ENCODE measurements at regions not wholly inside any gene's neighbourhood (a gene's known extent, or its start where the extent isn't known, plus 50 kb on each side); places are given as distances from the start of the nearest gene placed in this dataset.

GRCh38 chr13:109973279-109973678 lies 186.9 kb upstream of the IRS2 start:
- Histone ChIP-seq H3K4me3 (no peak overlapping the region), H3K79me2 (ENCODE audit: control insufficient read depth, insufficient read depth, low read length) (no peaks in the 10 kb centered on the region), H3K36me3 (ENCODE audit: control insufficient read depth, insufficient read depth, low read length) (no peaks in the 10 kb centered on the region), H3K4me2 (ENCODE audit: insufficient read depth, low read length) (no peak overlapping the region), H3K9me1 (ENCODE audit: control insufficient read depth, insufficient read depth, low read length) (no peaks in the 10 kb centered on the region), H3K9me3 (replicated peaks; ENCODE audit: control insufficient read depth, insufficient read depth, low read depth, low read length) (no peaks in the 10 kb centered on the region), H3K4me1 (replicated peaks in 1 of 2; ENCODE audit: control insufficient read depth in 2 of 2, insufficient read depth in 2 of 2, low read length in 2 of 2) (no peaks in the 10 kb centered on the region), H3K9ac (ENCODE audit: insufficient read depth in 1 of 2, low read depth in 2 of 2, low read length in 2 of 2) (no peak overlapping the region), H4K20me1 (replicated peaks; ENCODE audit: control insufficient read depth, insufficient read depth, low read length) (no peaks in the 10 kb centered on the region), H3K27me3 (ENCODE audit: control insufficient read depth in 2 of 2, insufficient read depth in 2 of 2, low read length in 2 of 2) (peaks cover 0 to 23% of the 10 kb centered on the region in 2 experiments; a peak in 2 of 5 replicates), H3K27ac (ENCODE audit: extremely low read depth, low read depth, low read length) (no peak overlapping the region), H2AFZ (ENCODE audit: low read depth, low read length) (no peak overlapping the region)
- FAIRE-seq: no peak
- in situ Hi-C loops (cut with MboI) (no loop called here), intact Hi-C loops (cut with micrococcal nuclease) (no loop called here)
- POLR2A ChIA-PET: no interaction called here
- 0% methylated on average over 9 of the region's 10 CpGs for WGBS (ENCODE audit: insufficient coverage, low coverage, missing lambda C conversion rate)
- BruUV-seq (replicated peaks): no TSS peak
- no peak for DNase-seq (ENCODE audit: extremely low read depth in 1 of 4, low spot score in 3 of 4)
- no peak for ATAC-seq
- CTCF ChIA-PET (ENCODE audit: low intra/inter-chr PET ratio): no interaction called here
- TF ChIP-seq TEAD4 (IDR thresholded peaks at IDR 0.05; ENCODE audit: low read length) (no peak), TEAD4 (CRISPR knock-in tag; IDR thresholded peaks at IDR 0.05; ENCODE audit: borderline replicate concordance) (no peak), TCFL5 (CRISPR knock-in tag; conservative IDR thresholded peaks at IDR 0.05) (no peak), SMARCE1 (IDR thresholded peaks at IDR 0.05) (no peak), MECOM (CRISPR knock-in tag; IDR thresholded peaks at IDR 0.05) (no peak), ZNF3 (CRISPR knock-in tag; IDR thresholded peaks at IDR 0.05) (no peak), FOXP4 (CRISPR knock-in tag; IDR thresholded peaks at IDR 0.05; ENCODE audit: borderline replicate concordance) (no peak), ZNF507 (tag; conservative IDR thresholded peaks at IDR 0.05) (no peak), ZNF274 (IDR thresholded peaks at IDR 0.05; ENCODE audit: borderline replicate concordance, low read depth, low read length) (no peak), ZNF785 (CRISPR knock-in tag; IDR thresholded peaks at IDR 0.05) (no peak), ZNF644 (tag; IDR thresholded peaks at IDR 0.05; ENCODE audit: low read depth) (no peak), TAF7 (tag; IDR thresholded peaks at IDR 0.05) (no peak), E2F4 (CRISPR knock-in tag; IDR thresholded peaks at IDR 0.05; ENCODE audit: low read depth) (no peak), ARID3A (IDR thresholded peaks at IDR 0.05; ENCODE audit: borderline replicate concordance, low read depth, low read length) (no peak), L3MBTL2 (IDR thresholded peaks at IDR 0.05) (no peak), DMBX1 (CRISPR knock-in tag; IDR thresholded peaks at IDR 0.05; ENCODE audit: borderline replicate concordance) (no peak)
